ENCODE measurements at regions not wholly inside any gene's neighbourhood (a gene's known extent, or its start where the extent isn't known, plus 50 kb on each side); places are given as distances from the start of the nearest gene placed in this dataset.

- H3K27me3 ChIP-seq (replicated peaks; ENCODE audit: insufficient read depth), result no peaks in the 10 kb centered on the region
- H3K4me1 ChIP-seq (ENCODE audit: control insufficient read depth in 1 of 2, low read depth in 2 of 2), result no peaks in the 10 kb centered on the region
- ATAC-seq (ENCODE audit: insufficient number of reproducible peaks, low FRiP score, low read depth), result no peak
- no peak for DNase-seq (ENCODE audit: low spot score)
- no peaks in the 10 kb centered on the region for H3K9me3 ChIP-seq
- H3K36me3 ChIP-seq, result no peaks in the 10 kb centered on the region
- TF ChIP-seq, protein P1, sequence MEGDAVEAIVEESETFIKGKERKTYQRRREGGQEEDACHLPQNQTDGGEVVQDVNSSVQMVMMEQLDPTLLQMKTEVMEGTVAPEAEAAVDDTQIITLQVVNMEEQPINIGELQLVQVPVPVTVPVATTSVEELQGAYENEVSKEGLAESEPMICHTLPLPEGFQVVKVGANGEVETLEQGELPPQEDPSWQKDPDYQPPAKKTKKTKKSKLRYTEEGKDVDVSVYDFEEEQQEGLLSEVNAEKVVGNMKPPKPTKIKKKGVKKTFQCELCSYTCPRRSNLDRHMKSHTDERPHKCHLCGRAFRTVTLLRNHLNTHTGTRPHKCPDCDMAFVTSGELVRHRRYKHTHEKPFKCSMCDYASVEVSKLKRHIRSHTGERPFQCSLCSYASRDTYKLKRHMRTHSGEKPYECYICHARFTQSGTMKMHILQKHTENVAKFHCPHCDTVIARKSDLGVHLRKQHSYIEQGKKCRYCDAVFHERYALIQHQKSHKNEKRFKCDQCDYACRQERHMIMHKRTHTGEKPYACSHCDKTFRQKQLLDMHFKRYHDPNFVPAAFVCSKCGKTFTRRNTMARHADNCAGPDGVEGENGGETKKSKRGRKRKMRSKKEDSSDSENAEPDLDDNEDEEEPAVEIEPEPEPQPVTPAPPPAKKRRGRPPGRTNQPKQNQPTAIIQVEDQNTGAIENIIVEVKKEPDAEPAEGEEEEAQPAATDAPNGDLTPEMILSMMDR (IDR thresholded peaks at IDR 0.05), result no peak
- H3K4me3 ChIP-seq, result no peak overlapping the region
- H3K27ac ChIP-seq, result no peak overlapping the region
Measured at GRCh38 chr4:104210420-104210819, 284.3 kb downstream of the CXXC4 start.

DNA sequence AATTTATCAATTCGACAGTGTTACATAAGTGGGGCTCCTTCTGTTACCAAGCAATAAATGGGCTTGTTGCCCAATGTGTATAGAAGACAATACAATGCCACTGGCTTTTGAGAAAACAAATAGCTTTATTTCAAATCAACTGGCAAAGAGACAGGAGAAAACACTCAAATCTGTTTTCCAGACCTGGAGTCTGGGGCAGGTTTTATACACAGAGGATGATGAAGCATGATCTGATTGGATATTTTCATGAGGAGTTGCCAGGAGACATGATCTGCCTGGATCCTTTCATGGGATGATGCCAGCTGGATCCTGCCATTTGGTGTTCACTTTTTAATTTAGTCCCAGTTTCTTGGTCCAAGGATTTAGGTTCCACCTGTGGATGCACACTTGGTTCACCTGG, 287.9 kb downstream of the CXXC4 start:
- no peaks in the 10 kb centered on the region for H3K9me3 ChIP-seq
- TF ChIP-seq, protein P1 (IDR thresholded peaks at IDR 0.05), result no peak
- H3K27me3 ChIP-seq (replicated peaks; ENCODE audit: insufficient read depth), result no peaks in the 10 kb centered on the region
- H3K27ac ChIP-seq, result no peak overlapping the region
- H3K36me3 ChIP-seq, result no peaks in the 10 kb centered on the region
- no peak for DNase-seq (ENCODE audit: low spot score)
- H3K4me1 ChIP-seq (ENCODE audit: control insufficient read depth in 1 of 2, low read depth in 2 of 2), result no peaks in the 10 kb centered on the region
- no peak overlapping the region for H3K4me3 ChIP-seq
- ATAC-seq (ENCODE audit: insufficient number of reproducible peaks, low FRiP score, low read depth), result no peak

DNA sequence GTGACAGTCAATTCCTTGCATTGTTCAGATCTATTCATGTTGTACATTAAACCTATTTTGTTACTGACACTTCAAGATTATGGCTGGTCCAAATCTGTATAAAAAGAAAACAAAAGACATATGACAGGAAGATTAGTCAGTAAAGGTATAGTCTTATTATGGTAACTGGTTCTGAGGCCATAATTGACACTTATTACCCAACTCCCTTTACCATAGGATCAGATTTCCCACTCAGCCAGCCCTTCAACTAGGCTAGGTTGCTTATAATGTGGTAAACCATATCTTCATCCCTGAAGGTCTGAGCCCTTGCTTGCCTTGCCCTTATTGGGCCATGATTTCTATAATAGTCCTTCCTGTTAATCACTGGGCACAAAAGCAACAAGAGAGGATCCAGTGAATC, 289.6 kb downstream of the CXXC4 start:
- ATAC-seq (ENCODE audit: insufficient number of reproducible peaks, low FRiP score, low read depth) (no peak), DNase-seq (ENCODE audit: low spot score) (no peak)
- no peaks in the 10 kb centered on the region for H3K4me1 ChIP-seq (ENCODE audit: control insufficient read depth in 1 of 2, low read depth in 2 of 2)
- H3K9me3 ChIP-seq, result no peaks in the 10 kb centered on the region
- TF ChIP-seq, protein P1 (IDR thresholded peaks at IDR 0.05), result no peak
- H3K4me3 ChIP-seq, result no peak overlapping the region
- H3K27me3 ChIP-seq (replicated peaks; ENCODE audit: insufficient read depth), result no peaks in the 10 kb centered on the region
- no peak overlapping the region for H3K27ac ChIP-seq
- no peaks in the 10 kb centered on the region for H3K36me3 ChIP-seq

DNA sequence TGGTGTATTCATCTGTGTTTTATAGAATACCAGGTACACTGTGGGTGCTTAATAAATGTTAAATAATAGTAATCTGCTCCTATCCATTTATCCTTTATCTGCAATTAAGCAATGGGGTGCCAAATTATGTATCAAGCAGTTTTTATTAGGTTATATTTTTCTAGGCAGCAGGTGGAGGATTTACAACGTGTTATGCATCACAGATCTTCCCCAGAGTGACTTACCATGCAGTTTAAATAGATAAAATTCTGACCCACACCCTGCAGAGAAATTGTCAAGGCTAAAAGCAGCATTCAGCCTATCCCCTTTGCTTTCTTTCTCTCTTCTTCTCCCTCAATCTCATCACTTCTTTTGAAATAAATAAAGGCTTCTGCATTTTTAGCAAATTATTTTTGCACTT, 306.4 kb downstream of the CXXC4 start:
- Histone ChIP-seq H3K27me3 (replicated peaks; ENCODE audit: insufficient read depth) (no peaks in the 10 kb centered on the region), H3K36me3 (no peaks in the 10 kb centered on the region)
- ATAC-seq (ENCODE audit: insufficient number of reproducible peaks, low FRiP score, low read depth), result no peak

DNA sequence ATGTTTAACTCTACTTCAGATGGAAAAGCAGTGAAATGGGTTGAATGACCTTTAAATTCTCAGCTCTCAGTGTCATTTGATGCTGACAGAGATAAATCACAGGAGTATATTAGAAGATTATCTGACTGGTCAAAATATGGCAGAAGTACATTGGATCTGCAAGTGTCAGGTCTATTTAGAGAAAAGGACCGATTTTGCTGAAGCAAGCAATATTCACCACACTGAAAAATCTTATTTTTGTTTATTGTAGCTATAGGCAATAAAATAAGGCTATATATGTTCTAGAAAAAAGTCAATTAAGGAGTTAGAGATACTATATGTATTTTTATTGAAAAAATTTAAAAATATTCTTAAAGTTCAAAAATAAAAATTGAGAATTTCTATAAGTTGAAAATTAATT, 325.3 kb downstream of the CXXC4 start:
- TF ChIP-seq, protein P1 (IDR thresholded peaks at IDR 0.05), result no peak
- H3K36me3 ChIP-seq, result no peaks in the 10 kb centered on the region
- H3K9me3 ChIP-seq, result no peaks in the 10 kb centered on the region
- DNase-seq (ENCODE audit: low spot score), result no peak
- H3K4me1 ChIP-seq (ENCODE audit: control insufficient read depth in 1 of 2, low read depth in 2 of 2), result no peaks in the 10 kb centered on the region
- no peaks in the 10 kb centered on the region for H3K27me3 ChIP-seq (replicated peaks; ENCODE audit: insufficient read depth)
- ATAC-seq (ENCODE audit: insufficient number of reproducible peaks, low FRiP score, low read depth), result no peak
- H3K4me3 ChIP-seq, result no peak overlapping the region
- no peak overlapping the region for H3K27ac ChIP-seq

More for the DNA sequence above, 306.4 kb downstream of the CXXC4 start:
- Histone ChIP-seq H3K4me3 (no peak overlapping the region), H3K9me3 (no peaks in the 10 kb centered on the region), H3K4me1 (ENCODE audit: control insufficient read depth in 1 of 2, low read depth in 2 of 2) (no peaks in the 10 kb centered on the region), H3K27ac (no peak overlapping the region)
- TF ChIP-seq, protein P1 (IDR thresholded peaks at IDR 0.05), result no peak
- DNase-seq (ENCODE audit: low spot score), result no peak

All from thoracic aorta (tissue), 2 donors.